Esophagus muscularis mucosa (tissue), 4 donors: ENCODE measurements at regions not wholly inside any gene's neighbourhood (a gene's known extent, or its start where the extent isn't known, plus 50 kb on each side); places are given as distances from the start of the nearest gene placed in this dataset.
"Not testable (repeated sequence)": the region's sequence is repeated elsewhere in the genome, so short reads cannot be mapped to it uniquely, and the experiment has no call there.

ENCODE experiments used
- DNase-seq: peaks from one replicate; pipeline ENCODE4 v3.0.0-alpha.2; 2017; ENCODE audit errors: extremely low spot score
- H3K27ac ChIP-seq, 4 donors: fragments of 200-600 bp; sonication (generic); replicated peaks in 1 of 4; 1 replicate in 3 of 4; 2 replicates in 1 of 4; pipeline ENCODE4 v1.5.1; 2016 to 2019; ENCODE audit warnings: mild to moderate bottlenecking in 1 of 4
- H3K27me3 ChIP-seq, 4 donors: fragments of 200-600 bp; sonication (generic); one replicate each; pipeline versions ENCODE4 v1.5.1 to v1.6.0; 2016 to 2019
- H3K36me3 ChIP-seq, 4 donors: fragments of 200-600 bp; sonication (generic); one replicate each; pipeline ENCODE4 v1.5.1; 2016 to 2019
- H3K4me1 ChIP-seq, 4 donors: fragments of 200-600 bp; sonication (generic); one replicate each; pipeline ENCODE4 v1.5.1; 2016 to 2019
- H3K4me3 ChIP-seq, 4 donors: fragments of 200-600 bp; sonication (generic); 1 replicate in 2 of 4; 2 replicates in 2 of 4; pipeline ENCODE4 v1.5.1; 2016 to 2019; ENCODE audit warnings: mild to moderate bottlenecking in 4 of 4, moderate library complexity in 1 of 4
- H3K9me3 ChIP-seq, 4 donors: fragments of 200-600 bp; sonication (generic); 1 replicate in 3 of 4; 2 replicates in 1 of 4; pipeline ENCODE4 v1.5.1; 2016 to 2019
- EP300 ChIP-seq: sonication (generic); formaldehyde crosslinking; IDR thresholded peaks from one replicate; pipeline ENCODE4 v1.6.1; 2017; ENCODE audit warnings: antibody characterized with exemption
- POLR2A ChIP-seq: fragments of 450-650 bp; IDR thresholded peaks from one replicate; pipeline ENCODE4 v1.6.1; 2017; ENCODE audit warnings: antibody characterized with exemption, moderate library complexity, mild to moderate bottlenecking, low read depth
- POLR2AphosphoS5 ChIP-seq, 2 donors: sonication (generic); formaldehyde crosslinking; IDR thresholded peaks; one replicate each; pipeline ENCODE4 v1.6.1; 2017; ENCODE audit warnings: antibody characterized with exemption in 2 of 2
- WGBS: methylation state at CpG from one replicate; pipeline ENCODE4 v1.1.5; 2018; 5-methylcytosine and 5-hydroxymethylcytosine counted together
- intact Hi-C: fragments of 100-400 bp; cut with DNase I; formaldehyde crosslinking; loops from one replicate; pipeline ENCODE4 v1.15.1; 2023
- TF ChIP-seq, protein P1 (sequence below), 3 experiments: fragments of 200-600 bp in 2 of 3; fragments of 450-650 bp in 1 of 3; sonication (generic) in 2 of 3; IDR thresholded peaks; one replicate each; pipeline ENCODE4 v1.5.1; 2017 to 2019; ENCODE audit warnings: antibody characterized with exemption in 3 of 3, mild to moderate bottlenecking in 2 of 3, moderate library complexity in 1 of 3

GRCh38 chr13:30520571-30520970 lies 54.8 kb upstream of the HMGB1 start:
- WGBS, result 89% methylated on average over 4 of the region's 4 CpGs
- Histone ChIP-seq H3K27ac (no peak overlapping the region), H3K9me3 (no peaks in the 10 kb centered on the region), H3K4me3 (no peak overlapping the region), H3K27me3 (no peaks in the 10 kb centered on the region), H3K4me1 (no peaks in the 10 kb centered on the region), H3K36me3 (no peaks in the 10 kb centered on the region)
- DNase-seq, result no peak
- intact Hi-C loops, result no loop called here
- TF ChIP-seq EP300 (no peak), POLR2A (no peak), POLR2AphosphoS5 (IDR thresholded peaks at IDR 0.05) (no peak)
- TF ChIP-seq, protein P1, sequence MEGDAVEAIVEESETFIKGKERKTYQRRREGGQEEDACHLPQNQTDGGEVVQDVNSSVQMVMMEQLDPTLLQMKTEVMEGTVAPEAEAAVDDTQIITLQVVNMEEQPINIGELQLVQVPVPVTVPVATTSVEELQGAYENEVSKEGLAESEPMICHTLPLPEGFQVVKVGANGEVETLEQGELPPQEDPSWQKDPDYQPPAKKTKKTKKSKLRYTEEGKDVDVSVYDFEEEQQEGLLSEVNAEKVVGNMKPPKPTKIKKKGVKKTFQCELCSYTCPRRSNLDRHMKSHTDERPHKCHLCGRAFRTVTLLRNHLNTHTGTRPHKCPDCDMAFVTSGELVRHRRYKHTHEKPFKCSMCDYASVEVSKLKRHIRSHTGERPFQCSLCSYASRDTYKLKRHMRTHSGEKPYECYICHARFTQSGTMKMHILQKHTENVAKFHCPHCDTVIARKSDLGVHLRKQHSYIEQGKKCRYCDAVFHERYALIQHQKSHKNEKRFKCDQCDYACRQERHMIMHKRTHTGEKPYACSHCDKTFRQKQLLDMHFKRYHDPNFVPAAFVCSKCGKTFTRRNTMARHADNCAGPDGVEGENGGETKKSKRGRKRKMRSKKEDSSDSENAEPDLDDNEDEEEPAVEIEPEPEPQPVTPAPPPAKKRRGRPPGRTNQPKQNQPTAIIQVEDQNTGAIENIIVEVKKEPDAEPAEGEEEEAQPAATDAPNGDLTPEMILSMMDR (IDR thresholded peaks at IDR 0.05), result no peak

GRCh38 chr13:30523211-30523610 lies 57.5 kb upstream of the HMGB1 start:
- no peak overlapping the region for H3K4me3 ChIP-seq
- DNase-seq, result no peak
- no peaks in the 10 kb centered on the region for H3K4me1 ChIP-seq
- no peak overlapping the region for H3K27ac ChIP-seq
- TF ChIP-seq POLR2A, result no peak
- H3K36me3 ChIP-seq, result no peaks in the 10 kb centered on the region
- 79% methylated on average over 2 of the region's 2 CpGs for WGBS
- intact Hi-C loops, result no loop called here
- H3K27me3 ChIP-seq, result no peaks in the 10 kb centered on the region
- no peaks in the 10 kb centered on the region for H3K9me3 ChIP-seq

DNA sequence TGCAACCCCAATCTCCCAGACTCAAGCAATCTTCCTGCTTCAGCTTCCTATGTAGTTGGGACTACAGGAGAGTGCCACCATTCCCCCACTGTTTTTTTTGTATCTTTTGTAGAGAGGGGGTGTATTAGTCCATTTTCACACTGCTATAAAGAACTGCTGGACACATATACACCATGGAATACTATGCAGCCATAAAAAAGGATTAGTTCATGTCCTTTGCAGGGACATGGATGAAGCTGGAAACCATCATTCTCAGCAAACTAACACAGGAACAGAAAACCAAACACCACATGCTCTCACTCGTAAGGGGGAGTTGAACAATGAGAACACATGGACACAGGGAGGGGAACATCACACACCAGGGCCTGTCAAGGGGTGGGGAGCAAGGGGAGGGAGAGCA lies 58.1 kb upstream of the HMGB1 start:
- H3K27ac ChIP-seq, H3K4me1 ChIP-seq, H3K4me3 ChIP-seq, intact Hi-C loops, H3K27me3 ChIP-seq, H3K36me3 ChIP-seq, H3K9me3 ChIP-seq, DNase-seq: not testable (repeated sequence)
- 80% methylated on average over 1 of the region's 1 CpG for WGBS

GRCh38 chr13:30525212-30525611 lies 59.5 kb upstream of the HMGB1 start:
- H3K27ac ChIP-seq, H3K36me3 ChIP-seq, intact Hi-C loops, H3K9me3 ChIP-seq, DNase-seq, H3K4me3 ChIP-seq, H3K27me3 ChIP-seq, H3K4me1 ChIP-seq: not testable (repeated sequence)
- WGBS, result 0% methylated on average over 1 of the region's 1 CpG

DNA sequence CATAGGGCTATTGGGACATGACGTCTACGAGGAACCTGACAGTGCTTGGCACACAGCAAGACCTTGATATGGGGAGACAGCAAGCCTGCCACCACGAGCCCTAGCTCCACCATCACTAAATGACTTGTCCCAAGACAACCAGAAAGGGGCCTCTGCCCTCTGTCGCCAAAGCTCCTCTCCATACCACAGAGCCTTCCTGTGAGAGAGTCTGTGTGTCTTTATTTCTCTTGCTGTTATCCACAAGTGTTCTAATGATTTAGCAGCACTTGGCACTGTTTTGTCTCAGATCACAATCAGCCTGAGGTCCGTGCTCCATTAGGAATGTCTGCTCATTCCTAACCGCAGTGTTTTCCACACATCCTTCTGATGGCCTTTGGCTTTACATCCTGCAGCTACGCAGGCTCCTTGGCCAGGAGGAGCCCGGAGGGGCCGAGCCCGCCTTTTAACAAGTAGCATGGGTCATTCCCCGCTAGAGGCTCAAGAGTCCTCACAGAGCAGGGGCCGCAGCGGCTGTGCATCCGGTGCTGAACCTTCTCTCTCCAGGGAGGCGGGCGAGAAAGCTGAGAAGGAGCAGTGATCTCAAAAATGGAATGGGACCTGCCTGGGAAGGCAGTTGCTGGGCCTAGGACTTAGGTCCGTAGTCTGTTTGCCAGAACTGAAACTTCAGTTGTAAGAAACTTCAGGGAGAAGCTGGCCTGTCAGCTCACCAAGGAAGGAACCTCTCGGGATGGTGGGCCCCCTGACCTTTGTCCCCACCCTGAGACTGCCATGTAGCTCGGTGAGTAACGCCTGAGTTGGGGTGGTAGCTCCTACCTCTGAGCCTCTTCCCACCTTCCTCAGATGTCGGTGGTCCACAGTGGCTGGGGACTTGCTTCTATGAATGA lies 61.1 kb upstream of the HMGB1 start:
- no peaks in the 10 kb centered on the region for H3K9me3 ChIP-seq
- intact Hi-C loops, result no loop called here
- no peaks in the 10 kb centered on the region for H3K4me1 ChIP-seq
- H3K4me3 ChIP-seq, result no peak overlapping the region
- H3K27me3 ChIP-seq, result no peaks in the 10 kb centered on the region
- H3K36me3 ChIP-seq, result no peaks in the 10 kb centered on the region
- 84% methylated on average over 19 of the region's 21 CpGs for WGBS
- TF ChIP-seq POLR2A (no peak), POLR2AphosphoS5 (IDR thresholded peaks at IDR 0.05) (no peak), EP300 (no peak)
- TF ChIP-seq, protein P1 (IDR thresholded peaks at IDR 0.05), result no peak
- no peak for DNase-seq
- H3K27ac ChIP-seq, result no peak overlapping the region

DNA sequence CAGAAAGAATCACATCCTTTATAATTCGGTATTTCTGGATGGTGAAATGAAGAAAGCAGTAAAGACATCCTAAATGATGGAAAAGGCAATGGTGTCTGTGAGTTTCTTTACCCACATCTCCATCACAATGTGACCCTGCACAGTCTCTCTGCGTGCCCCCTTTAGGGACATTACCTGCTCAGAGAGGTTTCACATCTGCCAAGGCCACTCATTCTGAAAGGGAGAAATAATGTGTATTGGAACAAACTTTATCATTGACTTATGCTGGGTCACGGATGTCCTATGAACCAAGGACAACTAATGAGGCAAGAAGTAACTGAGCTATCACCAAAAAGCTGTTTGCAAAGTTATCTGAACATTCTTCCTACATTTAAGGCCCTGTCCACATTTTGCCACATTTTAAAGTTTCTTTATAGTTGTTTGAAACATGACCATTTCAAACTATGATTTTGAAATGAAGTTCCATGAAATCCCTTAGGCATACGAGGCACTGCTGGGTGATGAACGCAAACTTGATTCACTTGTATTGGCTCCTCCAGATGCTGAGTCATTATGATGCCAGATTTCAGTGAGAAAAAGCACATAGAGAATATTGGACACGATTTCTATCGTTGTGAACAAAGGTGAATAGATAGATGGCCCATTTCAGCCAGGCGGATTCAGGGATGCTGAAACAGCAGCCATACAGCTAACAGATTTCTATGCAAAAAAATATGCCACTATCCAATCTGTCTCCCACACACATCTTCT lies 63.5 kb upstream of the HMGB1 start:
- H3K36me3 ChIP-seq, result no peaks in the 10 kb centered on the region
- intact Hi-C loops, result no loop called here
- H3K27me3 ChIP-seq, result no peaks in the 10 kb centered on the region
- TF ChIP-seq POLR2AphosphoS5 (IDR thresholded peaks at IDR 0.05) (no peak), EP300 (no peak)
- no peaks in the 10 kb centered on the region for H3K9me3 ChIP-seq
- 90% methylated on average over 8 of the region's 8 CpGs for WGBS
- DNase-seq, result no peak
- H3K27ac ChIP-seq, result no peak overlapping the region
- no peaks in the 10 kb centered on the region for H3K4me1 ChIP-seq
- H3K4me3 ChIP-seq, result no peak overlapping the region
